Natural killer cell (primary cell): ENCODE measurements at regions not wholly inside any gene's neighbourhood (a gene's known extent, or its start where the extent isn't known, plus 50 kb on each side); places are given as distances from the start of the nearest gene placed in this dataset.

Experiments
- ATAC-seq, 3 donors: fragments of 150-1000 bp in 2 of 3; fragments of 200-7000 bp in 1 of 3; cut with Tn5 transposase; 1 replicate in 1 of 3; 2 replicates in 2 of 3; pipeline ENCODE4 v1.10.0; 2021; ENCODE audit warnings: mild to moderate bottlenecking in 2 of 3, moderate library complexity in 2 of 3
- DNase-seq, 2 donors: peaks; one replicate each; pipeline versions ENCODE4 v3.0.0 to v3.0.0-alpha.2; 2013 to 2021; ENCODE audit warnings: mixed read lengths in 1 of 2
- H3K27ac ChIP-seq: one replicate; pipeline ENCODE4 v1.5.1; 2013; ENCODE audit warnings: mild to moderate bottlenecking, low read length
- H3K27me3 ChIP-seq: one replicate; pipeline ENCODE4 v1.6.1; 2013; ENCODE audit warnings: low read length; ENCODE audit not compliant: control insufficient read depth, insufficient read depth
- H3K36me3 ChIP-seq: one replicate; pipeline ENCODE4 v1.6.1; 2013; ENCODE audit warnings: low read length; ENCODE audit not compliant: control insufficient read depth, insufficient read depth
- H3K4me1 ChIP-seq: one replicate; pipeline ENCODE4 v1.6.1; 2013; ENCODE audit warnings: low read length; ENCODE audit not compliant: control insufficient read depth, insufficient read depth
- H3K4me3 ChIP-seq: one replicate; pipeline ENCODE4 v1.5.1; 2013; ENCODE audit warnings: low read length
- H3K9me3 ChIP-seq: one replicate; pipeline ENCODE4 v1.6.1; 2013; ENCODE audit warnings: low read length; ENCODE audit not compliant: control insufficient read depth, insufficient read depth
- H3K27ac Mint-ChIP-seq, 2 donors: one replicate each; pipeline ENCODE4 v1.8.0; 2022; ENCODE audit warnings: mild to moderate bottlenecking in 2 of 2, mixed read lengths in 2 of 2, moderate library complexity in 1 of 2
- H3K27me3 Mint-ChIP-seq, 2 donors: one replicate each; pipeline ENCODE4 v1.8.0; 2022; ENCODE audit warnings: low read depth in 2 of 2, mixed read lengths in 2 of 2
- H3K36me3 Mint-ChIP-seq: one replicate; pipeline ENCODE4 v1.8.0; 2022; ENCODE audit warnings: mixed read lengths
- H3K4me1 Mint-ChIP-seq, 2 donors: one replicate each; pipeline ENCODE4 v1.8.0; 2022; ENCODE audit warnings: mixed read lengths in 2 of 2
- H3K4me3 Mint-ChIP-seq: one replicate; pipeline ENCODE4 v1.8.0; 2022; ENCODE audit warnings: mild to moderate bottlenecking, moderate library complexity, mixed read lengths
- H3K9me3 Mint-ChIP-seq, 2 donors: one replicate each; pipeline ENCODE4 v1.8.0; 2022; ENCODE audit warnings: mixed read lengths in 2 of 2
- CTCF ChIP-seq: fragments of 200-600 bp; IDR thresholded peaks from one replicate; pipeline ENCODE4 v1.8.0; 2022; ENCODE audit warnings: antibody characterized with exemption
- WGBS: methylation state at CpG from one replicate; pipeline ENCODE4 v1.1.7; 2013; ENCODE audit warnings: missing lambda C conversion rate; ENCODE audit not compliant: insufficient coverage; 5-methylcytosine and 5-hydroxymethylcytosine counted together
- intact Hi-C: fragments of 100-400 bp; cut with micrococcal nuclease; formaldehyde crosslinking; loops from one replicate; pipeline ENCODE4 v1.14.2; 2022

DNA sequence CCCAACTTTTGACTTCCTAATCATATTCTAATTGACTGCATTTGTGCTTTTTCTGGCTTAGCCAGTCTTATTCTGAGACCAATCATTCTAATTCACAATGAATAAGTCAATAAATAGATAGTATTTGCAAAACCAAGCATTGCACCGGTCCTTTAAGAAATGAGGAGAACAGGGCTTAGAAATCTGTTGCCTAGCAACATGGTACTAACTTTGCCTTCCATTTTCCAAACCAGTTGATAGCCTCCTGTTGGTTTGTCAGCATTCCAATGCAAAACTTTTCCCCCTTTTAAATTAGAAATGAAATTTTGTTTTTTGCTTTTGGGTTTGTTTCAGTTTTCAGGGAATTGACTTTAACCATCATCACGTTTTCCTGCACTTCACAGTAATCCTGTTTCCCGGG is 603.5 kb upstream of the NRP1 start:
- Histone ChIP-seq H3K4me3 (no peak overlapping the region), H3K27me3 (no peaks in the 10 kb centered on the region), H3K36me3 (no peaks in the 10 kb centered on the region), H3K9me3 (no peaks in the 10 kb centered on the region), H3K27ac (no peak overlapping the region), H3K4me1 (no peaks in the 10 kb centered on the region)
- ATAC-seq (no peak), DNase-seq (no peak)
- Mint-ChIP-seq H3K9me3 (no peaks in the 10 kb centered on the region), H3K27me3 (no peaks in the 10 kb centered on the region), H3K27ac (no peak overlapping the region), H3K36me3 (no peaks in the 10 kb centered on the region), H3K4me1 (no peaks in the 10 kb centered on the region), H3K4me3 (no peak overlapping the region)
- WGBS: 83% methylated on average over 3 of the region's 3 CpGs
- no peak for TF ChIP-seq CTCF
- intact Hi-C loops: no loop called here

DNA sequence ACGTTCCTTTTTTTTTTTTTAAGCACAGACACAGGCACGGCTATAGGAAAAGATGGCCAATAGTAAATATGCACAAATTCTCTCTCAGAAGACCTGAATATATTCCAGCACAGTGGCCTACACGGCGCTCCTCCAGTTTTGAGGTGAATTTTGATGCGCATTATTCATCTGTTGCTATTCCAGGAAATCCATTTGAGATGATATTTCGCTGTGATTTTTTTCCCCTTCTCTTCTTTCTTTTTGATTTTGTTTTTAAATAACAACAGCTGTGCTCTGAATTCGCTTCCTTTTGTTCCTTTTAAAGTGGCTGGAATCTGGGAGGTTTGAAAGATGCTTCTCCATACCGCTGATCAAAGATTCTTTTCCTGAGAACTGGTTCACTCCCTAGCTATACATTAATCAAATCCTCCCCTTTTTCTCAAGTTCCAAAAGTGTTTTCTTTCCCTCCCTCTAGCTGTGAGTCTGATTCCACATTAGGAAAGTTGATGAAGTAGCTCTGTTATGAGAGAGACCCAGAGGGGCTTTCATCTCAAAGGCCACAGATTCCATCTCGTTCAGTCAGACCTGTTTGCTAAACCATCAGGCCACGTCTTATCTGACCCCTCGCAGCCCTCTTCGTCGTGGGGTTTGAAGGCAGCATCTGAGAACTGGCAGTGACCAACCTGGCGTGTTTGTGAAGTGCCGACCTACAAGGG is 602.7 kb upstream of the NRP1 start:
- no peak overlapping the region for H3K4me3 Mint-ChIP-seq
- no peak for ATAC-seq
- no peaks in the 10 kb centered on the region for H3K4me1 Mint-ChIP-seq
- 74% methylated on average over 14 of the region's 15 CpGs for WGBS
- no peaks in the 10 kb centered on the region for H3K9me3 Mint-ChIP-seq
- no peak overlapping the region for H3K27ac Mint-ChIP-seq
- DNase-seq: no peak
- H3K4me3 ChIP-seq: no peak overlapping the region
- peaks cover 4 to 7% of the 10 kb centered on the region in 2 donors for H3K27me3 Mint-ChIP-seq
- no peaks in the 10 kb centered on the region for H3K9me3 ChIP-seq
- TF ChIP-seq CTCF: no peak
- H3K27me3 ChIP-seq: no peaks in the 10 kb centered on the region
- intact Hi-C loops: no loop called here
- H3K27ac ChIP-seq: no peak overlapping the region
- H3K36me3 Mint-ChIP-seq: no peaks in the 10 kb centered on the region
- H3K36me3 ChIP-seq: no peaks in the 10 kb centered on the region
- no peaks in the 10 kb centered on the region for H3K4me1 ChIP-seq

DNA sequence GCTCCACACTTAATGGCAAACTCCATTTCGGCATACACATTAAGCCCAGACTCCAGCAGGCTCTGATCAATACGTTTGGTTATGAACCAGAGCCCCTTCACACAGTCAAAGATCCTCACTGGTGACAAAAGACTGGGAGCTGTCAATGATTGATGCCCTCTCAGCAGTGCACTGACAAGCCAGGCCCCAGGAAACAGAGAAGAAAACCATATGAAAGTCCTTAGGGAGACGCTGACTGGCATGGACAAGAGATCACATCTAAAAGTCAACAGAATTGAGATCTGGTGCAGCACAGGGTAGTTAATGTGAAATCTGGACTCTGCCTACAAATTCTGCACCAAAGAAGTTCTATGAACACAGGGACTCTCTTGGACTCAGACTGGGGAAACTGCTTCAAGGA is 600.9 kb upstream of the NRP1 start:
- DNase-seq (no peak), ATAC-seq (no peak)
- no peaks in the 10 kb centered on the region for H3K4me1 ChIP-seq
- Mint-ChIP-seq H3K4me1 (no peaks in the 10 kb centered on the region), H3K9me3 (no peaks in the 10 kb centered on the region), H3K36me3 (no peaks in the 10 kb centered on the region), H3K27ac (no peak overlapping the region), H3K4me3 (no peak overlapping the region), H3K27me3 (peaks cover 6 to 7% of the 10 kb centered on the region in 2 donors)
- no peak overlapping the region for H3K4me3 ChIP-seq
- H3K27ac ChIP-seq: no peak overlapping the region
- no peaks in the 10 kb centered on the region for H3K9me3 ChIP-seq
- intact Hi-C loops: no loop called here
- WGBS: 74% methylated on average over 3 of the region's 3 CpGs
- H3K36me3 ChIP-seq: no peaks in the 10 kb centered on the region
- H3K27me3 ChIP-seq: no peaks in the 10 kb centered on the region
- no peak for TF ChIP-seq CTCF

DNA sequence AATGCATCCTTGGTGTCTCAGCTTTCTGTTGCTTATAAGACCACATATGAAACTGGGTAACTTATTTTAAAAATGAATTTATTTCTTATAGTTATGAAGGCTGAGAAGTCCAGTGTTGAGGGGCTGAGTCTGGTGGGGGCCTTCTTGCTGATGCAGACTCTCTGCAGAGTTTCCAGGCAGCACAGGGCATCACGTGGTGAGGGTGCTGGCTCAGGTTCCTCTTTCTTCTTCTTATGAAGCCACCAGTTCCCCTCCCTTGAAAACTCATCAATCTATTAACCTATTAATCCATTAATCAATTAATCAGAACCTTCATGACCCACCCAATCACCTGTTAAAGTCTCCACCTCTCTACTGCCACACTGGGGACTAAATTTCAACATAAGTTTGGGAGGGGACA is 595.6 kb upstream of the NRP1 start:
- Histone ChIP-seq H3K9me3 (no peaks in the 10 kb centered on the region), H3K4me3 (no peak overlapping the region), H3K4me1 (no peaks in the 10 kb centered on the region), H3K27me3 (no peaks in the 10 kb centered on the region), H3K27ac (no peak overlapping the region), H3K36me3 (no peaks in the 10 kb centered on the region)
- H3K27ac Mint-ChIP-seq: no peak overlapping the region
- H3K27me3 Mint-ChIP-seq: peaks cover 6 to 7% of the 10 kb centered on the region in 2 donors
- intact Hi-C loops: no loop called here
- H3K4me3 Mint-ChIP-seq: no peak overlapping the region
- 43% methylated on average over 1 of the region's 1 CpG for WGBS
- TF ChIP-seq CTCF: no peak
- no peak for DNase-seq
- no peak for ATAC-seq
- no peaks in the 10 kb centered on the region for H3K36me3 Mint-ChIP-seq
- no peaks in the 10 kb centered on the region for H3K9me3 Mint-ChIP-seq
- no peaks in the 10 kb centered on the region for H3K4me1 Mint-ChIP-seq
